GM12864 (cell line): ENCODE measurements at regions not wholly inside any gene's neighbourhood (a gene's known extent, or its start where the extent isn't known, plus 50 kb on each side); places are given as distances from the start of the nearest gene placed in this dataset.
A peak's percentile ranks its signal among the peaks of the same experiment; 100 is the strongest.

ENCODE experiments used
- DNase-seq: peaks from one replicate; pipeline ENCODE4 v3.0.0-alpha.2; 2011; ENCODE audit warnings: low read depth
- H3K4me3 ChIP-seq: 2 replicates; pipeline ENCODE4 v1.5.1; 2011; ENCODE audit warnings: mild to moderate bottlenecking, low read depth, low read length, control low read depth
- CTCF ChIP-seq: IDR thresholded peaks from 2 replicates; pipeline ENCODE4 v1.5.1; 2011; ENCODE audit warnings: low read depth, mild to moderate bottlenecking, moderate library complexity, low read length, control low read depth, inconsistent platforms; ENCODE audit errors: missing control alignments

GRCh38 chr4:149889991-149890390 lies 74.3 kb upstream of the IQCM start:
- DNase-seq, result no peak
- TF ChIP-seq CTCF, result no peak
- no peak overlapping the region for H3K4me3 ChIP-seq

GRCh38 chr4:149890531-149890930 lies 74.9 kb upstream of the IQCM start:
- TF ChIP-seq CTCF, result no peak
- H3K4me3 ChIP-seq, result no peak overlapping the region
- DNase-seq, result no peak

GRCh38 chr4:149891426-149891825 lies 75.8 kb upstream of the IQCM start:
- no peak overlapping the region for H3K4me3 ChIP-seq
- TF ChIP-seq CTCF, result no peak
- no peak for DNase-seq

GRCh38 chr4:149896432-149896831 lies 80.8 kb upstream of the IQCM start:
- peak; percentile 18 for TF ChIP-seq CTCF
- no peak for DNase-seq
- H3K4me3 ChIP-seq, result no peak overlapping the region

GRCh38 chr4:149897783-149898182 lies 82.1 kb upstream of the IQCM start:
- no peak overlapping the region for H3K4me3 ChIP-seq
- no peak for TF ChIP-seq CTCF
- no peak for DNase-seq

- DNase-seq, result no peak
- H3K4me3 ChIP-seq, result no peak overlapping the region
- no peak for TF ChIP-seq CTCF
Measured at GRCh38 chr4:149901128-149901527, 85.5 kb upstream of the IQCM start.

GRCh38 chr4:149902242-149902641 lies 86.6 kb upstream of the IQCM start:
- DNase-seq, result no peak
- H3K4me3 ChIP-seq, result no peak overlapping the region
- no peak for TF ChIP-seq CTCF
